Thyroid gland (tissue), 4 donors: ENCODE measurements at regions not wholly inside any gene's neighbourhood (a gene's known extent, or its start where the extent isn't known, plus 50 kb on each side); places are given as distances from the start of the nearest gene placed in this dataset.

Source experiments
- CTCF ChIP-seq, 6 experiments: fragments of 200-600 bp in 3 of 6; fragments of 450-650 bp in 3 of 6; sonication (generic) in 3 of 6; IDR thresholded peaks; one replicate each; pipeline ENCODE4 v1.5.1; 2016 to 2019; ENCODE audit warnings: antibody characterized with exemption in 6 of 6, mild to moderate bottlenecking in 2 of 6, inconsistent platforms in 1 of 6, moderate library complexity in 1 of 6
- POLR2A ChIP-seq, 2 donors: fragments of 450-650 bp; IDR thresholded peaks; one replicate each; pipeline ENCODE4 v1.6.1; 2017; ENCODE audit warnings: antibody characterized with exemption in 2 of 2, mild to moderate bottlenecking in 2 of 2, moderate library complexity in 1 of 2

- TF ChIP-seq CTCF (IDR thresholded peaks at IDR 0.05) (no peak), POLR2A (IDR thresholded peaks at IDR 0.05) (no peak)
Observed at GRCh38 chr7:117975476-117975875, 102.2 kb upstream of the CTTNBP2 start.
